ENCODE measurements at regions not wholly inside any gene's neighbourhood (a gene's known extent, or its start where the extent isn't known, plus 50 kb on each side); places are given as distances from the start of the nearest gene placed in this dataset.

- WGBS, 2 donors, result 72 to 78% methylated on average over 5 of the region's 5 CpGs
- Histone ChIP-seq H3K36me3 (no peaks in the 10 kb centered on the region), H3K27ac (no peak overlapping the region), H3K9me3 (no peaks in the 10 kb centered on the region), H3K4me3 (no peak overlapping the region), H3K27me3 (no peaks in the 10 kb centered on the region), H3K4me1 (peaks cover 0 to 18% (median 5%) of the 10 kb centered on the region in 4 donors)
- TF ChIP-seq POLR2A (IDR thresholded peaks at IDR 0.05) (no peak), POLR2AphosphoS5 (IDR thresholded peaks at IDR 0.05) (no peak), CTCF (IDR thresholded peaks at IDR 0.05) (no peak), EP300 (IDR thresholded peaks at IDR 0.05) (no peak)
- no peak for DNase-seq
- intact Hi-C loops (cut with DNase I), result no loop called here
Observed at GRCh38 chr4:156633847-156634246, 337.8 kb downstream of the PDGFC start.

GRCh38 chr4:156628858-156629257 lies 342.7 kb downstream of the PDGFC start:
- no peak overlapping the region for H3K27ac ChIP-seq
- no peak for DNase-seq
- 88 to 91% methylated on average over 3 of the region's 3 CpGs for WGBS, 2 donors
- no peaks in the 10 kb centered on the region for H3K27me3 ChIP-seq
- no peak overlapping the region for H3K4me3 ChIP-seq
- H3K9me3 ChIP-seq, result no peaks in the 10 kb centered on the region
- H3K4me1 ChIP-seq, result no peaks in the 10 kb centered on the region
- intact Hi-C loops (cut with DNase I), result no loop called here
- H3K36me3 ChIP-seq, result no peaks in the 10 kb centered on the region
- TF ChIP-seq CTCF (IDR thresholded peaks at IDR 0.05), result no peak
- TF ChIP-seq POLR2AphosphoS5 (IDR thresholded peaks at IDR 0.05), result no peak
- no peak for TF ChIP-seq POLR2A (IDR thresholded peaks at IDR 0.05)
- TF ChIP-seq EP300 (IDR thresholded peaks at IDR 0.05), result no peak

GRCh38 chr4:156623376-156623775 lies 348.2 kb downstream of the PDGFC start:
- no peaks in the 10 kb centered on the region for H3K27me3 ChIP-seq
- intact Hi-C loops (cut with DNase I), result no loop called here
- WGBS, 2 donors, result 82 to 85% methylated on average over 3 of the region's 3 CpGs

GRCh38 chr4:156620786-156621185 lies 350.8 kb downstream of the PDGFC start:
- no peak for DNase-seq
- intact Hi-C loops (cut with DNase I), result no loop called here

More at GRCh38 chr4:156623376-156623775, 348.2 kb downstream of the PDGFC start:
- Histone ChIP-seq H3K4me1 (no peaks in the 10 kb centered on the region), H3K36me3 (no peaks in the 10 kb centered on the region), H3K27ac (no peak overlapping the region), H3K9me3 (no peaks in the 10 kb centered on the region), H3K4me3 (no peak overlapping the region)
- TF ChIP-seq CTCF (IDR thresholded peaks at IDR 0.05) (no peak), POLR2AphosphoS5 (IDR thresholded peaks at IDR 0.05) (no peak), EP300 (IDR thresholded peaks at IDR 0.05) (no peak), POLR2A (IDR thresholded peaks at IDR 0.05) (no peak)
- no peak for DNase-seq

More at GRCh38 chr4:156620786-156621185, 350.8 kb downstream of the PDGFC start:
- H3K4me3 ChIP-seq, result no peak overlapping the region
- no peak overlapping the region for H3K27ac ChIP-seq
- 77 to 85% methylated on average over 1 of the region's 1 CpG for whole genome bisulfite sequencing, 2 donors
- H3K36me3 ChIP-seq, result no peaks in the 10 kb centered on the region
- no peaks in the 10 kb centered on the region for H3K9me3 ChIP-seq
- no peaks in the 10 kb centered on the region for H3K27me3 ChIP-seq
- no peak for TF ChIP-seq POLR2A (IDR thresholded peaks at IDR 0.05)
- no peak for TF ChIP-seq EP300 (IDR thresholded peaks at IDR 0.05)
- TF ChIP-seq POLR2AphosphoS5 (IDR thresholded peaks at IDR 0.05), result no peak
- TF ChIP-seq CTCF (IDR thresholded peaks at IDR 0.05), result no peak
- no peaks in the 10 kb centered on the region for H3K4me1 ChIP-seq

Measured in sigmoid colon (tissue), 6 donors.